Mucosa of descending colon (tissue), 3 donors: ENCODE measurements at regions not wholly inside any gene's neighbourhood (a gene's known extent, or its start where the extent isn't known, plus 50 kb on each side); places are given as distances from the start of the nearest gene placed in this dataset.

ENCODE experiments used
- ATAC-seq: fragments of 200-7000 bp; cut with Tn5 transposase; one replicate; pipeline ENCODE4 v1.9.1; 2020; ENCODE audit warnings: mild to moderate bottlenecking, moderate library complexity
- DNase-seq, 3 donors: peaks; one replicate each; pipeline ENCODE4 v3.0.0-alpha.2; 2020
- H3K36me3 ChIP-seq: fragments of 200-600 bp; one replicate; pipeline ENCODE4 v1.8.0; 2021; ENCODE audit warnings: low read depth, mild to moderate bottlenecking
- H3K4me1 ChIP-seq: fragments of 200-600 bp; one replicate; pipeline ENCODE4 v1.8.0; 2021; ENCODE audit warnings: low read depth, mild to moderate bottlenecking
- H3K4me3 ChIP-seq: fragments of 200-600 bp; one replicate; pipeline ENCODE4 v1.8.0; 2021; ENCODE audit warnings: mild to moderate bottlenecking
- H3K9me3 ChIP-seq: fragments of 200-600 bp; one replicate; pipeline ENCODE4 v1.8.0; 2021; ENCODE audit warnings: mild to moderate bottlenecking
- intact Hi-C, 2 donors: fragments of 100-400 bp; cut with DNase I in 1 of 2; cut with micrococcal nuclease in 1 of 2; formaldehyde crosslinking; loops; one replicate each; pipeline versions ENCODE4 v1.11.0 to v1.11.1; 2022; cut with DNase I, micrococcal nuclease
- TF ChIP-seq, protein P1 (sequence below): fragments of 200-600 bp; IDR thresholded peaks from one replicate; pipeline ENCODE4 v1.8.0; 2022; ENCODE audit warnings: antibody characterized with exemption, mild to moderate bottlenecking
- donor health status: DM: no; HTN: no; CAD: no; lungs with moderate emphysema.
- donor health status: DM: no; HTN: no; CAD: no.
- donor health status: DM: no; HTN: yes; CAD: no.

DNA sequence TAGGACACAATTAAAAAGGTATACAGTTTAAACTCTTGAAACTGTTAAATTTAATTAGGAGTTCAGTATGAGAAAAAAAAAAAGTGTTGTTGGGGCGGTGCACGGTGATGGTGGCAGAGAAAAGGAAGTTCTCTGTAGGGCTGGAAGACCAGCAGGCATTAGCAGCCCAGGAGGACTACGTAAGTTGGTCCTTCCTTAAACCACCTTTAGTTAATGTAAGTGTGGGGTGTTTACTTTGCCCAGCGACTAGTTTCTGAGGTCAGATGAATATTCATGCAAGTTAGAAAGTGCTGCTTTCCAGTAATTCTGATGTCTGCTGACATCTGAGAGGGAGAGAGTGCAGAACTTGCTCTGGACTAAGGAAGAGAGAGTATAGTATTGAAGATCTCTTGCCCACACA lies 54.9 kb downstream of the NKX2-1 start:
- Histone ChIP-seq H3K4me1 (no peaks in the 10 kb centered on the region), H3K9me3 (no peaks in the 10 kb centered on the region), H3K4me3 (no peak overlapping the region), H3K36me3 (no peaks in the 10 kb centered on the region)
- DNase-seq (no peak), ATAC-seq (no peak)
- TF ChIP-seq, protein P1, sequence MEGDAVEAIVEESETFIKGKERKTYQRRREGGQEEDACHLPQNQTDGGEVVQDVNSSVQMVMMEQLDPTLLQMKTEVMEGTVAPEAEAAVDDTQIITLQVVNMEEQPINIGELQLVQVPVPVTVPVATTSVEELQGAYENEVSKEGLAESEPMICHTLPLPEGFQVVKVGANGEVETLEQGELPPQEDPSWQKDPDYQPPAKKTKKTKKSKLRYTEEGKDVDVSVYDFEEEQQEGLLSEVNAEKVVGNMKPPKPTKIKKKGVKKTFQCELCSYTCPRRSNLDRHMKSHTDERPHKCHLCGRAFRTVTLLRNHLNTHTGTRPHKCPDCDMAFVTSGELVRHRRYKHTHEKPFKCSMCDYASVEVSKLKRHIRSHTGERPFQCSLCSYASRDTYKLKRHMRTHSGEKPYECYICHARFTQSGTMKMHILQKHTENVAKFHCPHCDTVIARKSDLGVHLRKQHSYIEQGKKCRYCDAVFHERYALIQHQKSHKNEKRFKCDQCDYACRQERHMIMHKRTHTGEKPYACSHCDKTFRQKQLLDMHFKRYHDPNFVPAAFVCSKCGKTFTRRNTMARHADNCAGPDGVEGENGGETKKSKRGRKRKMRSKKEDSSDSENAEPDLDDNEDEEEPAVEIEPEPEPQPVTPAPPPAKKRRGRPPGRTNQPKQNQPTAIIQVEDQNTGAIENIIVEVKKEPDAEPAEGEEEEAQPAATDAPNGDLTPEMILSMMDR = no peak
- intact Hi-C loops = no loop called here

DNA sequence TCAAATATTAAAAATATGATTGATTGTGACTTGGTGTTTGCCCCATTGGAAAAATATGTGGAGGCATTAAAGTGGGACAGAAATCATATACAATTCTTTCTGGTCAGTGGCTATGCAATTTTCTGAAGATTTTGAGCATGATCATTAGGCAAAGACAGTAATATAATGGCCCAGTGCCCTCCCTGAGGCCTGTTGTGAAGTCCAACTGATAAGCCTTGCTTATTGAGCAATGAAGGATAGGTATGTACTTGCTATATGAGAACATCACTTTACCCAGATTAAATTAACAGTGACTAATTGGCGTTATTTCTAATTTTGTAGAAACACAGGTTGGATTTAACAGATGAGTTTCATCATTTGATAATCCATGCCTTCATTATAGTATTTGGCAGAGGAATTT lies 57.1 kb downstream of the NKX2-1 start:
- Histone ChIP-seq H3K4me3 (no peak overlapping the region), H3K36me3 (no peaks in the 10 kb centered on the region), H3K4me1 (no peaks in the 10 kb centered on the region), H3K9me3 (no peaks in the 10 kb centered on the region)
- TF ChIP-seq, protein P1 = no peak
- no peak for DNase-seq
- no peak for ATAC-seq
- intact Hi-C loops = no loop called here

DNA sequence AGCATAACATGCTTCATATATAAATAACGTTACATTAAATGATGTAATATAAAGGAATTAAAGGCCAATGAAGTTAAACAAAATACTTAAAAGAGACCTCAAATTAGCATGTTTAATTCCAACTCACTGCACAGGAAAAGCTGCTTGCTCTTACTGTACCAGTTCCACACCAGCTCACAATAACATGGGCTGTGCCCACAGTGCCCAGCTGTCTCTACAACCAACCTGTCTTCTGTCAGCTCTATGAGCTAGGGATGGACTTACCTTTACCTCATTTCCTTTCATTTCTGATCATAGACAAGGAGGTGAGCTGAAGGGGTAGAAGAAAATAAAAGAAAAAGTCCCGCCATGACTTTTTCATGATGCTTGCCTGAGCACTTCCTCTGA lies 64.8 kb downstream of the NKX2-1 start:
- Histone ChIP-seq H3K9me3 (no peaks in the 10 kb centered on the region), H3K36me3 (no peaks in the 10 kb centered on the region), H3K4me3 (no peak overlapping the region), H3K4me1 (no peaks in the 10 kb centered on the region)
- intact Hi-C loops = no loop called here
- ATAC-seq (no peak), DNase-seq (no peak)
- TF ChIP-seq, protein P1 = no peak

DNA sequence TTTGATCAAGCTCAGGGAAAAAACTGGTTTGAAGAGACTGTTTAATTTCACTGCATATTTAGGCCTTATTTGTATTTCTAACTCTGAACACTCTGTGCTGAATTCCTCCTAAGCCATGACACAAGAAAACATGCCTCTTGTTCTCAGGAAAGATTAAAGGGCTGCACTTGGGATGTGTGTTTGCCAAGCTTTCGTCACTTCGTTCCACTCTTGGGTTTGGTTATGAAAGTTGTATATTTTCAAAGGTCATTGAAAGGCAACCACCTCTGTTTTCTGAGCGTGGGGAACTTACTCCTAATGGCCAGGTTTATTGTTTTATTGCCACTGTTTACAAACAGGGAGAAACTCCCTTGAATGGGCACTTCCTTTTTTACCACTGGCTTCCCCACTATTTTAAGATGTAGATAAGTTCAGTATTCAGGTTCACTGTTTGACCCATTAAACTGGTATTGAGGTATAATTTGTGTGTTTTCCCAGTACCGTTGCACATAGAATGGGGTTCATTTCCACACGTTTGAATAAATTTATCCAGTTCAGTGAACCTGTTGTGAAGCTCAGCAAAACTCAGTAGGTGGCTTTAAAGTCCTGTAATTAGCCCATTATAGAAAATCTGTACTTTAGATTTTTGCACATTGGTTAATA lies 65.3 kb downstream of the NKX2-1 start:
- Histone ChIP-seq H3K4me3 (no peak overlapping the region), H3K36me3 (no peaks in the 10 kb centered on the region), H3K9me3 (no peaks in the 10 kb centered on the region), H3K4me1 (no peaks in the 10 kb centered on the region)
- TF ChIP-seq, protein P1 = no peak
- intact Hi-C loops = no loop called here
- ATAC-seq (peak; percentile 55), DNase-seq (peak in 1 of 3 donors; percentile 2)

DNA sequence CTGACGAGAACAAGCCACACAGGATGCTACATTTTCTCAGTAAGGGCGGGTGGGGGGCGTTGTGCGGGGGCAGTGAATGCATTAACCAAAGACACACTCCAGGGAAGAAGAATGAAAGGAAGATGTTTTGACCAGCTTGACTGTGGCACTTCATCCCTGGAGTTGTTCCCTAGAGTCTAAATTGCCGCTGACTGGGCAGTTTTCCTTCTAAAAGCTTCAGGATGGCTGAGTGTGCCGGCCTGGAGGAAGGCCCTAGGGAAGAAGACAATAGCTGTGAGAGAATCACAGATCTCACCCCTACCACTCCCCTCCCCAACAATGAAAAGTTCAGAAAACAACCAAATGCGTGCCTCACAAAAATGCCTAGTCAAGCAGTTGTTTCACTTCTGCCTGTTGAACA lies 67.2 kb downstream of the NKX2-1 start:
- H3K4me1 ChIP-seq = no peaks in the 10 kb centered on the region
- no peak overlapping the region for H3K4me3 ChIP-seq
- no peak for ATAC-seq
- TF ChIP-seq, protein P1 = no peak
- H3K9me3 ChIP-seq = no peaks in the 10 kb centered on the region
- intact Hi-C loops = no loop called here
- no peak for DNase-seq
- no peaks in the 10 kb centered on the region for H3K36me3 ChIP-seq
